Thyroid gland (tissue), 4 donors: ENCODE measurements at regions not wholly inside any gene's neighbourhood (a gene's known extent, or its start where the extent isn't known, plus 50 kb on each side); places are given as distances from the start of the nearest gene placed in this dataset.

Experiments
- POLR2A ChIP-seq, 2 donors: fragments of 450-650 bp; IDR thresholded peaks; one replicate each; pipeline ENCODE4 v1.6.1; 2017; ENCODE audit warnings: antibody characterized with exemption in 2 of 2, mild to moderate bottlenecking in 2 of 2, moderate library complexity in 1 of 2
- TF ChIP-seq, protein P1 (sequence below), 6 experiments: fragments of 200-600 bp in 3 of 6; fragments of 450-650 bp in 3 of 6; sonication (generic) in 3 of 6; IDR thresholded peaks; one replicate each; pipeline ENCODE4 v1.5.1; 2016 to 2019; ENCODE audit warnings: antibody characterized with exemption in 6 of 6, mild to moderate bottlenecking in 2 of 6, inconsistent platforms in 1 of 6, moderate library complexity in 1 of 6

- TF ChIP-seq POLR2A (IDR thresholded peaks at IDR 0.05) = no peak
- TF ChIP-seq, protein P1, sequence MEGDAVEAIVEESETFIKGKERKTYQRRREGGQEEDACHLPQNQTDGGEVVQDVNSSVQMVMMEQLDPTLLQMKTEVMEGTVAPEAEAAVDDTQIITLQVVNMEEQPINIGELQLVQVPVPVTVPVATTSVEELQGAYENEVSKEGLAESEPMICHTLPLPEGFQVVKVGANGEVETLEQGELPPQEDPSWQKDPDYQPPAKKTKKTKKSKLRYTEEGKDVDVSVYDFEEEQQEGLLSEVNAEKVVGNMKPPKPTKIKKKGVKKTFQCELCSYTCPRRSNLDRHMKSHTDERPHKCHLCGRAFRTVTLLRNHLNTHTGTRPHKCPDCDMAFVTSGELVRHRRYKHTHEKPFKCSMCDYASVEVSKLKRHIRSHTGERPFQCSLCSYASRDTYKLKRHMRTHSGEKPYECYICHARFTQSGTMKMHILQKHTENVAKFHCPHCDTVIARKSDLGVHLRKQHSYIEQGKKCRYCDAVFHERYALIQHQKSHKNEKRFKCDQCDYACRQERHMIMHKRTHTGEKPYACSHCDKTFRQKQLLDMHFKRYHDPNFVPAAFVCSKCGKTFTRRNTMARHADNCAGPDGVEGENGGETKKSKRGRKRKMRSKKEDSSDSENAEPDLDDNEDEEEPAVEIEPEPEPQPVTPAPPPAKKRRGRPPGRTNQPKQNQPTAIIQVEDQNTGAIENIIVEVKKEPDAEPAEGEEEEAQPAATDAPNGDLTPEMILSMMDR (IDR thresholded peaks at IDR 0.05) = no peak
These were observed 550.3 kb downstream of the FOXG1 start for GRCh38 chr14:29316936-29317335.
